DND-41 (cell line): ENCODE measurements at regions not wholly inside any gene's neighbourhood (a gene's known extent, or its start where the extent isn't known, plus 50 kb on each side); places are given as distances from the start of the nearest gene placed in this dataset.

Experiments used
- EZH2 ChIP-seq: IDR thresholded peaks from 3 replicates; pipeline ENCODE4 v1.6.1; 2012; ENCODE audit warnings: borderline replicate concordance, low read depth, mild to moderate bottlenecking, moderate library complexity, low read length, inconsistent platforms; ENCODE audit not compliant: severe bottlenecking
- TF ChIP-seq, protein P1 (sequence below): IDR thresholded peaks from 2 replicates; pipeline ENCODE4 v1.5.1; 2012; ENCODE audit warnings: borderline replicate concordance, low read length, moderate library complexity, mild to moderate bottlenecking; ENCODE audit not compliant: poor library complexity, severe bottlenecking; ENCODE audit errors: extremely low read depth

DNA sequence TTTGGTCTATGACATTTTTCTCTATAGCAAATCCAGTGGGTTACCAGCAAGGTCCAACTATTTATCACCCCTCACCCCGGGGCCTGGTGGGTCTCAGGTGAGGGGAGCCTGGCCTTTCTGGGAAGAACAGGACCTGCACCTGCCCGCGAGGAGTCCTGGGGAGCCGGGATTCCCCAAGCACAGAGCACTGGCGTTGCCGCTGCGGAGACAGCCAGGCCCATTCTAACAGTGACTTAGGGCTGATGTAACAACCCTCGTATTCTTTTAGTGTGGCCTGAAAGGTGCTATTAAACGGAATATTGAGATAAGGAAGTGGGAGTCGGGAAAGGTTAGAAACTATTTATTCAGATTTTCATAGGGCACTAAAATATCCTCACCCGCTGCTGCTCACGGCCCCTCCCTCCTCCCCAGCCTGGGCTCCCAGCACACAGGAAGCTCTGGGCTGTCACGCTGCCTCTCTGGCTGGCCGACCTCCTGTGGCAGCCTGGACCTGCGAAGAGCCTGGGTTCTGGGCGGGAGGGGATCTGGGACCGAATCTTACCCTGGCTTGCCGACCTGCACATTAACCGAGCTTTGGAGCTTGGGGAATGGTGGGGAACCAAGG is 141.2 kb downstream of the MIAT start:
- no peak for TF ChIP-seq EZH2
- TF ChIP-seq, protein P1, sequence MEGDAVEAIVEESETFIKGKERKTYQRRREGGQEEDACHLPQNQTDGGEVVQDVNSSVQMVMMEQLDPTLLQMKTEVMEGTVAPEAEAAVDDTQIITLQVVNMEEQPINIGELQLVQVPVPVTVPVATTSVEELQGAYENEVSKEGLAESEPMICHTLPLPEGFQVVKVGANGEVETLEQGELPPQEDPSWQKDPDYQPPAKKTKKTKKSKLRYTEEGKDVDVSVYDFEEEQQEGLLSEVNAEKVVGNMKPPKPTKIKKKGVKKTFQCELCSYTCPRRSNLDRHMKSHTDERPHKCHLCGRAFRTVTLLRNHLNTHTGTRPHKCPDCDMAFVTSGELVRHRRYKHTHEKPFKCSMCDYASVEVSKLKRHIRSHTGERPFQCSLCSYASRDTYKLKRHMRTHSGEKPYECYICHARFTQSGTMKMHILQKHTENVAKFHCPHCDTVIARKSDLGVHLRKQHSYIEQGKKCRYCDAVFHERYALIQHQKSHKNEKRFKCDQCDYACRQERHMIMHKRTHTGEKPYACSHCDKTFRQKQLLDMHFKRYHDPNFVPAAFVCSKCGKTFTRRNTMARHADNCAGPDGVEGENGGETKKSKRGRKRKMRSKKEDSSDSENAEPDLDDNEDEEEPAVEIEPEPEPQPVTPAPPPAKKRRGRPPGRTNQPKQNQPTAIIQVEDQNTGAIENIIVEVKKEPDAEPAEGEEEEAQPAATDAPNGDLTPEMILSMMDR, result no peak
